Smooth muscle cell (in vitro differentiated cells): ENCODE measurements at regions not wholly inside any gene's neighbourhood (a gene's known extent, or its start where the extent isn't known, plus 50 kb on each side); places are given as distances from the start of the nearest gene placed in this dataset.

Experiments
- DNase-seq: peaks from one replicate; lab custom pipeline; 2025; ENCODE audit not compliant: unreplicated experiment; lab: John Stamatoyannopoulos, UW
- H2AFZ ChIP-seq: fragments of 200-600 bp; sonication (generic); 2 replicates; pipeline ENCODE4 v1.6.0; 2016; ENCODE audit warnings: antibody characterized with exemption, low read depth, mild to moderate bottlenecking
- H3F3A ChIP-seq: fragments of 200-600 bp; sonication (generic); 2 replicates; pipeline ENCODE4 v1.6.0; 2017; ENCODE audit warnings: antibody characterized with exemption, low read depth
- H3K27ac ChIP-seq: fragments of 200-600 bp; sonication (generic); 2 replicates; pipeline ENCODE4 v1.5.1; 2016; ENCODE audit warnings: low read depth, mild to moderate bottlenecking
- H3K27me3 ChIP-seq: fragments of 200-600 bp; sonication (generic); 2 replicates; pipeline ENCODE4 v1.6.1; 2016; ENCODE audit warnings: low read depth, mild to moderate bottlenecking
- H3K36me3 ChIP-seq: fragments of 200-600 bp; sonication (generic); 2 replicates; pipeline ENCODE4 v1.5.1; 2016; ENCODE audit warnings: low read depth
- H3K4me1 ChIP-seq: fragments of 200-600 bp; sonication (generic); 2 replicates; pipeline ENCODE4 v1.5.1; 2016; ENCODE audit warnings: low read depth
- H3K4me2 ChIP-seq: fragments of 200-600 bp; sonication (generic); 2 replicates; pipeline ENCODE4 v1.6.0; 2016; ENCODE audit warnings: mild to moderate bottlenecking
- H3K4me3 ChIP-seq: fragments of 200-600 bp; sonication (generic); 2 replicates; pipeline ENCODE4 v1.5.1; 2016; ENCODE audit warnings: mild to moderate bottlenecking
- H3K79me2 ChIP-seq: fragments of 200-600 bp; sonication (generic); 2 replicates; pipeline ENCODE4 v1.6.0; 2016; ENCODE audit warnings: low read depth, mild to moderate bottlenecking
- H3K9ac ChIP-seq: fragments of 200-600 bp; sonication (generic); 2 replicates; pipeline ENCODE4 v1.6.0; 2016; ENCODE audit warnings: low read depth
- H3K9me3 ChIP-seq: fragments of 200-600 bp; sonication (generic); replicated peaks from 2 replicates; pipeline ENCODE4 v1.5.1; 2016; ENCODE audit warnings: low read depth
- H4K20me1 ChIP-seq: fragments of 200-600 bp; sonication (generic); 2 replicates; pipeline ENCODE4 v1.6.0; 2016; ENCODE audit warnings: low read depth
- CTCF ChIP-seq: fragments of 200-600 bp; sonication (generic); IDR thresholded peaks from 2 replicates; pipeline ENCODE4 v1.5.1; 2017; ENCODE audit warnings: borderline replicate concordance, mild to moderate bottlenecking, antibody characterized with exemption; ENCODE audit not compliant: insufficient read depth, poor library complexity, severe bottlenecking
- WGBS: methylation state at CpG from one replicate; pipeline ENCODE4 v1.1.7; 2016; ENCODE audit warnings: low lambda C conversion rate; 5-methylcytosine and 5-hydroxymethylcytosine counted together

- H3K9ac ChIP-seq: no peak overlapping the region
- no peaks in the 10 kb centered on the region for H3K4me1 ChIP-seq
- TF ChIP-seq CTCF: no peak
- H2AFZ ChIP-seq: no peak overlapping the region
- no peaks in the 10 kb centered on the region for H3K27me3 ChIP-seq
- no peaks in the 10 kb centered on the region for H3K79me2 ChIP-seq
- no peaks in the 10 kb centered on the region for H3K36me3 ChIP-seq
- H3K4me2 ChIP-seq: no peak overlapping the region
- no peak for DNase-seq
- 73% methylated on average over 4 of the region's 4 CpGs for WGBS
- no peaks in the 10 kb centered on the region for H3F3A ChIP-seq
- no peak overlapping the region for H3K4me3 ChIP-seq
- no peaks in the 10 kb centered on the region for H4K20me1 ChIP-seq
- H3K9me3 ChIP-seq: peaks cover 48% of the 10 kb centered on the region
- H3K27ac ChIP-seq: no peak overlapping the region
These were observed 300.0 kb upstream of the ALG10B start for GRCh38 chr12:38016602-38017001.

- no peak for DNase-seq
- WGBS: 32% methylated on average over 1 of the region's 1 CpG
- no peak for TF ChIP-seq CTCF
- Histone ChIP-seq H3K9ac (no peak overlapping the region), H3K79me2 (no peaks in the 10 kb centered on the region), H3K4me3 (no peak overlapping the region), H2AFZ (no peak overlapping the region), H4K20me1 (no peaks in the 10 kb centered on the region), H3K36me3 (no peaks in the 10 kb centered on the region), H3F3A (no peaks in the 10 kb centered on the region), H3K27me3 (no peaks in the 10 kb centered on the region), H3K4me2 (no peak overlapping the region), H3K4me1 (no peaks in the 10 kb centered on the region), H3K27ac (no peak overlapping the region), H3K9me3 (peaks cover 25% of the 10 kb centered on the region)
These were observed 290.7 kb upstream of the ALG10B start for GRCh38 chr12:38025916-38026315.

GRCh38 chr12:38053113-38053512 lies 263.5 kb upstream of the ALG10B start:
- no peaks in the 10 kb centered on the region for H3K79me2 ChIP-seq
- H3K9ac ChIP-seq: no peak overlapping the region
- no peaks in the 10 kb centered on the region for H4K20me1 ChIP-seq
- peaks cover 4% of the 10 kb centered on the region for H3K9me3 ChIP-seq
- TF ChIP-seq CTCF: no peak
- H3F3A ChIP-seq: no peaks in the 10 kb centered on the region
- no peak overlapping the region for H3K4me3 ChIP-seq
- H2AFZ ChIP-seq: no peak overlapping the region
- no peak for DNase-seq
- H3K27me3 ChIP-seq: no peaks in the 10 kb centered on the region
- H3K4me2 ChIP-seq: no peak overlapping the region
- H3K36me3 ChIP-seq: no peaks in the 10 kb centered on the region
- WGBS: 77% methylated on average over 16 of the region's 16 CpGs
- no peaks in the 10 kb centered on the region for H3K4me1 ChIP-seq
- H3K27ac ChIP-seq: no peak overlapping the region

GRCh38 chr12:38053655-38054464 lies 262.7 kb upstream of the ALG10B start:
- Histone ChIP-seq H2AFZ (no peak overlapping the region), H4K20me1 (no peaks in the 10 kb centered on the region), H3K79me2 (no peaks in the 10 kb centered on the region), H3K27me3 (no peaks in the 10 kb centered on the region), H3K4me3 (no peak overlapping the region), H3K4me2 (no peak overlapping the region), H3F3A (no peaks in the 10 kb centered on the region), H3K4me1 (no peaks in the 10 kb centered on the region), H3K36me3 (no peaks in the 10 kb centered on the region), H3K9me3 (peaks cover 4% of the 10 kb centered on the region), H3K27ac (no peak overlapping the region), H3K9ac (no peak overlapping the region)
- no peak for TF ChIP-seq CTCF
- DNase-seq: no peak
- WGBS: 81% methylated on average over 34 of the region's 34 CpGs
